ENCODE measurements at regions not wholly inside any gene's neighbourhood (a gene's known extent, or its start where the extent isn't known, plus 50 kb on each side); places are given as distances from the start of the nearest gene placed in this dataset.

- DNase-seq (no peak), ATAC-seq (replicated peaks) (no peak)
- H3K4me1 Mint-ChIP-seq, result no peaks in the 10 kb centered on the region
- H3K4me3 Mint-ChIP-seq, result no peak overlapping the region
- H3K27ac Mint-ChIP-seq, result no peak overlapping the region
- no peaks in the 10 kb centered on the region for H3K27me3 Mint-ChIP-seq
- peaks cover 0 to 5% of the 10 kb centered on the region in 2 donors for H3K9me3 Mint-ChIP-seq
- no peaks in the 10 kb centered on the region for H3K36me3 Mint-ChIP-seq
Observed at GRCh38 chr6:147715035-147715434, 206.5 kb downstream of the SAMD5 start.

GRCh38 chr6:147716434-147716833, 207.9 kb downstream of the SAMD5 start:
- DNase-seq (no peak), ATAC-seq (replicated peaks) (no peak)
- Mint-ChIP-seq H3K27ac (no peak overlapping the region), H3K4me1 (no peaks in the 10 kb centered on the region), H3K27me3 (no peaks in the 10 kb centered on the region), H3K36me3 (no peaks in the 10 kb centered on the region), H3K4me3 (no peak overlapping the region), H3K9me3 (peaks cover 0 to 5% of the 10 kb centered on the region in 2 donors)

- Mint-ChIP-seq H3K4me3 (no peak overlapping the region), H3K27me3 (no peaks in the 10 kb centered on the region), H3K27ac (no peak overlapping the region), H3K4me1 (no peaks in the 10 kb centered on the region), H3K9me3 (peaks cover 3 to 7% of the 10 kb centered on the region in 2 donors), H3K36me3 (no peaks in the 10 kb centered on the region)
- no peak for ATAC-seq (replicated peaks)
- DNase-seq, result no peak
Observed at GRCh38 chr6:147717991-147718390, 209.5 kb downstream of the SAMD5 start.

GRCh38 chr6:147722158-147722557, 213.7 kb downstream of the SAMD5 start:
- no peaks in the 10 kb centered on the region for H3K4me1 Mint-ChIP-seq
- H3K27ac Mint-ChIP-seq, result no peak overlapping the region
- ATAC-seq (replicated peaks), result no peak
- peaks cover 8% of the 10 kb centered on the region in 2 donors for H3K9me3 Mint-ChIP-seq
- DNase-seq, result no peak
- no peak overlapping the region for H3K4me3 Mint-ChIP-seq
- H3K36me3 Mint-ChIP-seq, result no peaks in the 10 kb centered on the region
- no peaks in the 10 kb centered on the region for H3K27me3 Mint-ChIP-seq

GRCh38 chr6:147724454-147724853, 216.0 kb downstream of the SAMD5 start:
- DNase-seq (no peak), ATAC-seq (replicated peaks) (no peak)
- H3K27me3 Mint-ChIP-seq, result no peaks in the 10 kb centered on the region
- no peak overlapping the region for H3K27ac Mint-ChIP-seq
- H3K4me1 Mint-ChIP-seq, result no peaks in the 10 kb centered on the region
- peaks cover 7 to 8% of the 10 kb centered on the region in 2 donors for H3K9me3 Mint-ChIP-seq
- no peak overlapping the region for H3K4me3 Mint-ChIP-seq
- H3K36me3 Mint-ChIP-seq, result no peaks in the 10 kb centered on the region

- no peak for ATAC-seq (replicated peaks)
- Mint-ChIP-seq H3K36me3 (no peaks in the 10 kb centered on the region), H3K27me3 (no peaks in the 10 kb centered on the region), H3K4me1 (no peaks in the 10 kb centered on the region), H3K9me3 (peaks cover 8 to 10% of the 10 kb centered on the region in 2 donors), H3K4me3 (no peak overlapping the region), H3K27ac (no peak overlapping the region)
- DNase-seq, result no peak
Observed at GRCh38 chr6:147726342-147726741, 217.9 kb downstream of the SAMD5 start.

GRCh38 chr6:147728903-147729302, 220.4 kb downstream of the SAMD5 start:
- ATAC-seq (replicated peaks), result no peak
- H3K27ac Mint-ChIP-seq, result no peak overlapping the region
- H3K36me3 Mint-ChIP-seq, result no peaks in the 10 kb centered on the region
- no peaks in the 10 kb centered on the region for H3K4me1 Mint-ChIP-seq
- no peaks in the 10 kb centered on the region for H3K27me3 Mint-ChIP-seq
- no peak for DNase-seq
- no peak overlapping the region for H3K4me3 Mint-ChIP-seq
- peaks cover 0 to 4% of the 10 kb centered on the region in 2 donors for H3K9me3 Mint-ChIP-seq

GRCh38 chr6:147733686-147734085, 225.2 kb downstream of the SAMD5 start:
- no peaks in the 10 kb centered on the region for H3K4me1 Mint-ChIP-seq
- ATAC-seq (replicated peaks) (no peak), DNase-seq (no peak)
- no peaks in the 10 kb centered on the region for H3K27me3 Mint-ChIP-seq
- H3K36me3 Mint-ChIP-seq, result no peaks in the 10 kb centered on the region
- H3K27ac Mint-ChIP-seq, result no peak overlapping the region
- H3K4me3 Mint-ChIP-seq, result no peak overlapping the region
- H3K9me3 Mint-ChIP-seq, result peaks cover 0 to 4% of the 10 kb centered on the region in 2 donors

- ATAC-seq (replicated peaks) (no peak), DNase-seq (no peak)
- no peaks in the 10 kb centered on the region for H3K4me1 Mint-ChIP-seq
- no peak overlapping the region for H3K4me3 Mint-ChIP-seq
- H3K27me3 Mint-ChIP-seq, result no peaks in the 10 kb centered on the region
- H3K27ac Mint-ChIP-seq, result no peak overlapping the region
- H3K9me3 Mint-ChIP-seq, result peaks cover 0 to 4% of the 10 kb centered on the region in 2 donors
- H3K36me3 Mint-ChIP-seq, result no peaks in the 10 kb centered on the region
Observed at GRCh38 chr6:147734151-147734550, 225.7 kb downstream of the SAMD5 start.

- Mint-ChIP-seq H3K4me3 (no peak overlapping the region), H3K36me3 (no peaks in the 10 kb centered on the region), H3K27me3 (no peaks in the 10 kb centered on the region), H3K4me1 (no peaks in the 10 kb centered on the region), H3K9me3 (no peaks in the 10 kb centered on the region), H3K27ac (no peak overlapping the region)
- DNase-seq (no peak), ATAC-seq (replicated peaks) (no peak)
Observed at GRCh38 chr6:147735924-147736323, 227.4 kb downstream of the SAMD5 start.

GRCh38 chr6:147737115-147737514, 228.6 kb downstream of the SAMD5 start:
- Mint-ChIP-seq H3K4me3 (no peak overlapping the region), H3K36me3 (no peaks in the 10 kb centered on the region), H3K9me3 (no peaks in the 10 kb centered on the region), H3K4me1 (no peaks in the 10 kb centered on the region), H3K27me3 (no peaks in the 10 kb centered on the region), H3K27ac (no peak overlapping the region)
- DNase-seq, result no peak
- ATAC-seq (replicated peaks), result no peak

GRCh38 chr6:147738099-147738498, 229.6 kb downstream of the SAMD5 start:
- H3K9me3 Mint-ChIP-seq, result no peaks in the 10 kb centered on the region
- no peak overlapping the region for H3K27ac Mint-ChIP-seq
- H3K4me1 Mint-ChIP-seq, result no peaks in the 10 kb centered on the region
- DNase-seq, result no peak
- no peak overlapping the region for H3K4me3 Mint-ChIP-seq
- no peaks in the 10 kb centered on the region for H3K36me3 Mint-ChIP-seq
- ATAC-seq (replicated peaks), result no peak
- H3K27me3 Mint-ChIP-seq, result no peaks in the 10 kb centered on the region

GRCh38 chr6:147738516-147739162, 230.1 kb downstream of the SAMD5 start:
- Mint-ChIP-seq H3K27ac (no peak overlapping the region), H3K27me3 (no peaks in the 10 kb centered on the region), H3K9me3 (no peaks in the 10 kb centered on the region), H3K4me3 (no peak overlapping the region), H3K36me3 (no peaks in the 10 kb centered on the region), H3K4me1 (no peaks in the 10 kb centered on the region)
- no peak for DNase-seq
- ATAC-seq (replicated peaks), result no peak

- DNase-seq (no peak), ATAC-seq (replicated peaks) (no peak)
- Mint-ChIP-seq H3K9me3 (no peaks in the 10 kb centered on the region), H3K4me1 (no peaks in the 10 kb centered on the region), H3K4me3 (no peak overlapping the region), H3K36me3 (no peaks in the 10 kb centered on the region), H3K27ac (no peak overlapping the region), H3K27me3 (no peaks in the 10 kb centered on the region)
Observed at GRCh38 chr6:147740326-147740725, 231.8 kb downstream of the SAMD5 start.

GRCh38 chr6:147740916-147741315, 232.4 kb downstream of the SAMD5 start:
- H3K9me3 Mint-ChIP-seq, result no peaks in the 10 kb centered on the region
- H3K27ac Mint-ChIP-seq, result no peak overlapping the region
- no peaks in the 10 kb centered on the region for H3K27me3 Mint-ChIP-seq
- no peaks in the 10 kb centered on the region for H3K4me1 Mint-ChIP-seq
- ATAC-seq (replicated peaks) (no peak), DNase-seq (no peak)
- H3K4me3 Mint-ChIP-seq, result no peak overlapping the region
- no peaks in the 10 kb centered on the region for H3K36me3 Mint-ChIP-seq

GRCh38 chr6:147741389-147741788, 232.9 kb downstream of the SAMD5 start:
- no peak overlapping the region for H3K4me3 Mint-ChIP-seq
- H3K27ac Mint-ChIP-seq, result no peak overlapping the region

More at GRCh38 chr6:147741389-147741788, 232.9 kb downstream of the SAMD5 start:
- peaks cover 0 to 2% of the 10 kb centered on the region in 2 donors for H3K9me3 Mint-ChIP-seq
- no peak for ATAC-seq (replicated peaks)
- no peaks in the 10 kb centered on the region for H3K4me1 Mint-ChIP-seq
- no peak for DNase-seq
- H3K27me3 Mint-ChIP-seq, result no peaks in the 10 kb centered on the region
- no peaks in the 10 kb centered on the region for H3K36me3 Mint-ChIP-seq
